H1 (cell line): ENCODE measurements at regions not wholly inside any gene's neighbourhood (a gene's known extent, or its start where the extent isn't known, plus 50 kb on each side); places are given as distances from the start of the nearest gene placed in this dataset.

Experiments
- KDM4A ChIP-seq: IDR thresholded peaks from one replicate; pipeline ENCODE4 v1.7.1; 2012; ENCODE audit warnings: low read depth, mild to moderate bottlenecking, moderate library complexity, low read length, inconsistent platforms; ENCODE audit not compliant: severe bottlenecking
- SIN3A ChIP-seq, 2 experiments: IDR thresholded peaks in 1 of 2; conservative IDR thresholded peaks in 1 of 2; 2 replicates each; pipeline ENCODE4 v1.6.1; 2011 to 2012; ENCODE audit warnings: low read length in 2 of 2, improper control_type of control experiment in 1 of 2, low read depth in 1 of 2, mild to moderate bottlenecking in 1 of 2

- no peak for TF ChIP-seq KDM4A
- no peak for TF ChIP-seq SIN3A (conservative IDR thresholded peaks at IDR 0.05 in 1 of 2, IDR thresholded peaks at IDR 0.05 in 1 of 2; ENCODE audit: low read depth in 1 of 2, low read length in 2 of 2)
Measured at GRCh38 chr12:124713436-124714082, 146.1 kb upstream of the NCOR2 start (continued).
